ENCODE measurements at regions not wholly inside any gene's neighbourhood (a gene's known extent, or its start where the extent isn't known, plus 50 kb on each side); places are given as distances from the start of the nearest gene placed in this dataset.

GRCh38 chr1:36743286-36744005 is 260.7 kb upstream of the CSF3R start:
- DNase-seq (ENCODE audit: low spot score in 2 of 2) (no peak), ATAC-seq (replicated peaks; ENCODE audit: extremely low read depth, poor library complexity, severe bottlenecking) (no peak)
- Mint-ChIP-seq H3K4me1 (no peaks in the 10 kb centered on the region), H3K9me3 (peaks cover 5% of the 10 kb centered on the region), H3K36me3 (ENCODE audit: insufficient read depth) (peaks cover 1% of the 10 kb centered on the region), H3K27ac (ENCODE audit: low read depth) (no peak overlapping the region), H3K27me3 (peaks cover 77% of the 10 kb centered on the region), H3K4me3 (no peak overlapping the region)

GRCh38 chr1:36741066-36741465 is 258.4 kb upstream of the CSF3R start:
- peaks cover 78% of the 10 kb centered on the region for H3K27me3 Mint-ChIP-seq
- H3K27ac Mint-ChIP-seq (ENCODE audit: low read depth): no peak overlapping the region
- no peak overlapping the region for H3K4me3 Mint-ChIP-seq
- ATAC-seq (replicated peaks; ENCODE audit: extremely low read depth, poor library complexity, severe bottlenecking) (no peak), DNase-seq (ENCODE audit: low spot score in 2 of 2) (no peak)
- peaks cover 1% of the 10 kb centered on the region for H3K36me3 Mint-ChIP-seq (ENCODE audit: insufficient read depth)
- H3K4me1 Mint-ChIP-seq: no peaks in the 10 kb centered on the region
- peaks cover 5% of the 10 kb centered on the region for H3K9me3 Mint-ChIP-seq

GRCh38 chr1:36740446-36740845 is 257.7 kb upstream of the CSF3R start:
- peaks cover 76% of the 10 kb centered on the region for H3K27me3 Mint-ChIP-seq
- no peaks in the 10 kb centered on the region for H3K4me1 Mint-ChIP-seq
- DNase-seq (ENCODE audit: low spot score in 2 of 2): no peak
- H3K36me3 Mint-ChIP-seq (ENCODE audit: insufficient read depth): peaks cover 1% of the 10 kb centered on the region
- H3K9me3 Mint-ChIP-seq: peaks cover 5% of the 10 kb centered on the region
- ATAC-seq (replicated peaks; ENCODE audit: extremely low read depth, poor library complexity, severe bottlenecking): no peak
- no peak overlapping the region for H3K4me3 Mint-ChIP-seq
- no peak overlapping the region for H3K27ac Mint-ChIP-seq (ENCODE audit: low read depth)

GRCh38 chr1:36739703-36740289 is 257.1 kb upstream of the CSF3R start:
- Mint-ChIP-seq H3K4me3 (no peak overlapping the region), H3K9me3 (peaks cover 5% of the 10 kb centered on the region), H3K36me3 (ENCODE audit: insufficient read depth) (peaks cover 1% of the 10 kb centered on the region), H3K4me1 (no peaks in the 10 kb centered on the region), H3K27ac (ENCODE audit: low read depth) (no peak overlapping the region), H3K27me3 (peaks cover 76% of the 10 kb centered on the region)
- DNase-seq (ENCODE audit: low spot score in 2 of 2) (no peak), ATAC-seq (replicated peaks; ENCODE audit: extremely low read depth, poor library complexity, severe bottlenecking) (no peak)

DNA sequence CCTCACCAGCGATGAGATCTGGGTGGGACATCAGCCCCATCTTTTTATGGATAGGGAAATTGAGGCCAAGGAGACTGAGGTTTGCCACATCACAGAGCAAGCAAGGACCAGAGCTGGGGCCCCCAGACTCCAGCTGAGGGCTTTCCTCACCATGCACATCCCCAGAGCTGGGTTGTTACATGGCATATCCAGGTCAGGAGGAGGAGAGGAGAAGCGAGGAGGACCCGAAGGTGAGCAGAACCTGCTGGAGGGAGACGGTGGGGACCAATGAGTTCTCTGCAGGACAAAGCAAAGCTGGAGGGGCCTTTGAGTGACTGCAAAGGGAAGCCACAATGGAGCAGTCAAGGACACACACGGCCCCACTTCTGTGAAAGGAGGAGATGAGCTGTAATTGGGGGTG is 255.5 kb upstream of the CSF3R start:
- DNase-seq (ENCODE audit: low spot score in 2 of 2) (no peak), ATAC-seq (replicated peaks; ENCODE audit: extremely low read depth, poor library complexity, severe bottlenecking) (no peak)
- Mint-ChIP-seq H3K27ac (ENCODE audit: low read depth) (no peak overlapping the region), H3K4me3 (no peak overlapping the region), H3K4me1 (no peaks in the 10 kb centered on the region), H3K9me3 (peaks cover 5% of the 10 kb centered on the region), H3K36me3 (ENCODE audit: insufficient read depth) (peaks cover 1% of the 10 kb centered on the region), H3K27me3 (peaks cover 74% of the 10 kb centered on the region)

DNA sequence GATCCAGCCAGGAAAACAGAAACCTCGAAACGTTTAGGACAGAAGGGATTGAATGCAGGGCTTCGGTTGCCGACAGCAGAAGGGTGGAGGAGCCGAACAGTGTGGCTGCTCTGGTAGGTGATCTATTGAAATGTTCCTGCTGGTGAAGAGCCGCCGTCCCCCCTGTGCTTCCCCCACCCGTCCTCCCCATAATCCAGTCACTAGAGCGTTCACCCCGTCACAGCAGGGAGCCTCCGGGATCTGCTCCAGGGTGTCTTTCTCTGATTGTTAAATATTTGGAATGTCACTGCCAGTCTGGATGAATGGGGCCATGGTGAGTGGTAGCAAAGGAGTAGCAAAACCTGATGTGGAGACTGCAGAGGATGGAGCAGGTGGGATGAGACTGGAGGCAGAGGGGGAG is 255.1 kb upstream of the CSF3R start:
- H3K36me3 Mint-ChIP-seq (ENCODE audit: insufficient read depth): peaks cover 1% of the 10 kb centered on the region
- no peak for DNase-seq (ENCODE audit: low spot score in 2 of 2)
- H3K9me3 Mint-ChIP-seq: peaks cover 5% of the 10 kb centered on the region
- no peak overlapping the region for H3K4me3 Mint-ChIP-seq
- no peak overlapping the region for H3K27ac Mint-ChIP-seq (ENCODE audit: low read depth)
- ATAC-seq (replicated peaks; ENCODE audit: extremely low read depth, poor library complexity, severe bottlenecking): no peak
- no peaks in the 10 kb centered on the region for H3K4me1 Mint-ChIP-seq
- H3K27me3 Mint-ChIP-seq: peaks cover 79% of the 10 kb centered on the region

DNA sequence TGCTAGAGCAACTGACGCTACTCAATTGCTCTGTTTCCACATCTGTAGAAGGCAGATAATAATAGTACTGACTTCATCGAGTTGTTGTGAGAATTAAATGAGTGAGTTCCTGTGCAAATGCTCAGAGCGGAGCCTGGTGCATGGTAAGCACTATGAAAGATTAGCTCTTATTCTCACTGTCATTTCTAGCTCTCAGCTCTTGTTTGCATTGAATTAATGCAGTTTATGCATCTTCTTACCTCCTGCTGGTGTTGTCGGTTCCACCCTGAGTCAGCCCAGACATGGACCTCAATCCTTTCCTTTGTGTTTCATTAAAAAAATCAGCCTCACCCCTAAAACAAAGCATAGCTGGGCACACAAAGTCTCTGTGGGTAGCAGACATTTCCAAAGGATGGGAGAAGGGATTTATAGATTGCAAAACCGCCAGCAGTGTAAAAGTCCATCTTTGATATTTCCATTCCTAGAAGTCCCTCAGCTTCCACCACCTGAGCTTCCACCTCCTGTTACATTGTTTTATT is 254.4 kb upstream of the CSF3R start:
- H3K9me3 Mint-ChIP-seq: peaks cover 5% of the 10 kb centered on the region
- ATAC-seq (replicated peaks; ENCODE audit: extremely low read depth, poor library complexity, severe bottlenecking): no peak

GRCh38 chr1:36735939-36736730 is 253.4 kb upstream of the CSF3R start:
- ATAC-seq (replicated peaks; ENCODE audit: extremely low read depth, poor library complexity, severe bottlenecking): no peak
- H3K27me3 Mint-ChIP-seq: peaks cover 93% of the 10 kb centered on the region
- H3K4me1 Mint-ChIP-seq: no peaks in the 10 kb centered on the region
- H3K27ac Mint-ChIP-seq (ENCODE audit: low read depth): no peak overlapping the region
- peaks cover 4% of the 10 kb centered on the region for H3K9me3 Mint-ChIP-seq
- peaks cover 1% of the 10 kb centered on the region for H3K36me3 Mint-ChIP-seq (ENCODE audit: insufficient read depth)
- no peak for DNase-seq (ENCODE audit: low spot score in 2 of 2)
- no peak overlapping the region for H3K4me3 Mint-ChIP-seq

More for the DNA sequence above, 254.4 kb upstream of the CSF3R start:
- H3K4me3 Mint-ChIP-seq: no peak overlapping the region
- peaks cover 1% of the 10 kb centered on the region for H3K36me3 Mint-ChIP-seq (ENCODE audit: insufficient read depth)
- H3K27me3 Mint-ChIP-seq: peaks cover 86% of the 10 kb centered on the region
- H3K27ac Mint-ChIP-seq (ENCODE audit: low read depth): no peak overlapping the region
- DNase-seq (ENCODE audit: low spot score in 2 of 2): no peak
- H3K4me1 Mint-ChIP-seq: no peaks in the 10 kb centered on the region

GRCh38 chr1:36735436-36735835 is 252.7 kb upstream of the CSF3R start:
- no peak for ATAC-seq (replicated peaks; ENCODE audit: extremely low read depth, poor library complexity, severe bottlenecking)
- Mint-ChIP-seq H3K27me3 (peaks cover 92% of the 10 kb centered on the region), H3K4me1 (no peaks in the 10 kb centered on the region), H3K27ac (ENCODE audit: low read depth) (no peak overlapping the region), H3K4me3 (no peak overlapping the region), H3K36me3 (ENCODE audit: insufficient read depth) (peaks cover 1% of the 10 kb centered on the region), H3K9me3 (no peaks in the 10 kb centered on the region)
- DNase-seq (ENCODE audit: low spot score in 2 of 2): no peak

DNA sequence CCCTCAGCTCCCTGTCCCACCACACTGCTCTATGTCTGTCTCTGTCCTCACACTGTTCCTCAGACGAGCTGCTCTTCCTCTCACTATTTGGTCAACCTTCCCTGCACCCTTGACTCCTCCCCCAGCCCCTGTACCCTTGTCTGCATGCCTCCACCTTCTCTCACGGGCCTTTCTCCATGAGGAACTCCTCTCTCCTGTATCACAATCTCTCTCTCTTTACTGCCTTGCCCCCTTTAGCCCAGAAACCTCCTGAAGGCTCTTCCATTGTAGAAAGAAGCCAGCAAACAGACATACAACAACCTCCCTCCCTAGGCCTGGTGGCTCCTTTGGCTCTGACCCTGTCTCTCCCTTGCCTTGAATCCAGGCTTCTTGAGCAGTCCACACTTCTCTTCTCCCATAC is 251.6 kb upstream of the CSF3R start:
- Mint-ChIP-seq H3K4me3 (no peak overlapping the region), H3K4me1 (no peaks in the 10 kb centered on the region), H3K27ac (ENCODE audit: low read depth) (no peak overlapping the region), H3K27me3 (peaks cover 91% of the 10 kb centered on the region), H3K9me3 (no peaks in the 10 kb centered on the region), H3K36me3 (ENCODE audit: insufficient read depth) (no peaks in the 10 kb centered on the region)
- no peak for DNase-seq (ENCODE audit: low spot score in 2 of 2)
- ATAC-seq (replicated peaks; ENCODE audit: extremely low read depth, poor library complexity, severe bottlenecking): no peak

- H3K27me3 Mint-ChIP-seq: peaks cover 85% of the 10 kb centered on the region
- no peaks in the 10 kb centered on the region for H3K36me3 Mint-ChIP-seq (ENCODE audit: insufficient read depth)
These were observed 251.0 kb upstream of the CSF3R start for GRCh38 chr1:36733748-36734147.

DNA sequence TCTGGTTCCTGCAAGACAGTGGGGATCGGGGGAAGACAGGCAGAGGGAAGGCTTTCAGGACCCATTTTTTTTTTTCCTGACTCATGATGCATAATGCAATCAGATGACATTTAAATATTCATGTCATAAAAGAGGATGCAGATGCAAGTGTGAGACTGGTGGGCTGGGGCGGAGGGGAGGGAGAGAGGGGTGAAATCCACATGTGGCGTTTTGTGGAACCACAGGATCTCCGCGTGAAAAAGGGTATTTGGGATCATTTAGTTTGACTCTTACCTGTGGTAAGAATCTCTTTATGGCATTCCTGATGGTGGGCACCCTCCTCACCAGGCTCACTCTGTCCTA is 249.3 kb upstream of the CSF3R start:
- H3K4me3 Mint-ChIP-seq: no peak overlapping the region
- peaks cover 67% of the 10 kb centered on the region for H3K27me3 Mint-ChIP-seq
- no peak for ATAC-seq (replicated peaks; ENCODE audit: extremely low read depth, poor library complexity, severe bottlenecking)
- no peaks in the 10 kb centered on the region for H3K4me1 Mint-ChIP-seq
- no peaks in the 10 kb centered on the region for H3K36me3 Mint-ChIP-seq (ENCODE audit: insufficient read depth)
- no peaks in the 10 kb centered on the region for H3K9me3 Mint-ChIP-seq
- no peak overlapping the region for H3K27ac Mint-ChIP-seq (ENCODE audit: low read depth)
- DNase-seq (ENCODE audit: low spot score in 2 of 2): no peak

More at GRCh38 chr1:36733748-36734147, 251.0 kb upstream of the CSF3R start:
- no peak overlapping the region for H3K4me3 Mint-ChIP-seq
- ATAC-seq (replicated peaks; ENCODE audit: extremely low read depth, poor library complexity, severe bottlenecking) (no peak), DNase-seq (ENCODE audit: low spot score in 2 of 2) (no peak)
- no peaks in the 10 kb centered on the region for H3K4me1 Mint-ChIP-seq
- no peaks in the 10 kb centered on the region for H3K9me3 Mint-ChIP-seq
- H3K27ac Mint-ChIP-seq (ENCODE audit: low read depth): no peak overlapping the region

Measured in central memory CD8-positive, alpha-beta T cell (primary cell).